NCI-H774 (cell line): ENCODE measurements at regions not wholly inside any gene's neighbourhood (a gene's known extent, or its start where the extent isn't known, plus 50 kb on each side); places are given as distances from the start of the nearest gene placed in this dataset.

Experiments
- DNase-seq: peaks from one replicate; lab custom pipeline; 2025; lab: John Stamatoyannopoulos, UW

DNA sequence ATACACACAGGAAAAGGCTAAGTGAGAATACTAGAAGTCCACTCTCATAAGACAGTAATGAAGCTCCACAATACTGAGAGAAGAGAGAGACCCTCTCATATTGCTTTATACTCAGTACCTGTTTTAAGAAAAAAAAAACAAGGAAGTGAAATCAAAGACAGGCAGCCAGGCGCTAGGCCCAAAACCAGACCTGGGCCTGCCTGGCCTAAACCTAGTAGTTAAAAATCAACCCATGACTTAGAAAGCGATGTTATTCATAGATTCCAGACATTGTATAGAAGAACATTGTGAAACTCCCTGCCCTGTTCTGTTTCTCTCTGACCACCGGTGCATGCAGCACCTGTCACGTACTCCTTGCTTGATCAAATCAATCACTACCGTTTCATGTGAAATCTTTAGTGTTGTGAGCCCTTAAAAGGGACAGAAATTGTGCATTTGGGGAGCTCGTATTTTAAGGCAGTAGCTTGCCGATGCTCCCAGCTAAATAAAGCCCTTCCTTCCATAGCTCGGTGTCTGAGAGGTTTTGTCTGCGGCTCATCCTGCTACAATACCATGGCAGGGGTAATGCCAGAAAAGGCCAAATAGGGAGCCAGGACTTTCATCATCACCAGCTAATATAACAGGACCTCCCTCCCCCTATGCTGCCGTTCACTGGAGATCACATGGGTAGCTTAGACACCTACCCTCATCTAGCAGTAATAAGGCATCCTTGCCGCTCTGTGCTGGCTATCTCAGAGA is 1294.1 kb downstream of the NSUN3 start:
- no peak for DNase-seq

DNA sequence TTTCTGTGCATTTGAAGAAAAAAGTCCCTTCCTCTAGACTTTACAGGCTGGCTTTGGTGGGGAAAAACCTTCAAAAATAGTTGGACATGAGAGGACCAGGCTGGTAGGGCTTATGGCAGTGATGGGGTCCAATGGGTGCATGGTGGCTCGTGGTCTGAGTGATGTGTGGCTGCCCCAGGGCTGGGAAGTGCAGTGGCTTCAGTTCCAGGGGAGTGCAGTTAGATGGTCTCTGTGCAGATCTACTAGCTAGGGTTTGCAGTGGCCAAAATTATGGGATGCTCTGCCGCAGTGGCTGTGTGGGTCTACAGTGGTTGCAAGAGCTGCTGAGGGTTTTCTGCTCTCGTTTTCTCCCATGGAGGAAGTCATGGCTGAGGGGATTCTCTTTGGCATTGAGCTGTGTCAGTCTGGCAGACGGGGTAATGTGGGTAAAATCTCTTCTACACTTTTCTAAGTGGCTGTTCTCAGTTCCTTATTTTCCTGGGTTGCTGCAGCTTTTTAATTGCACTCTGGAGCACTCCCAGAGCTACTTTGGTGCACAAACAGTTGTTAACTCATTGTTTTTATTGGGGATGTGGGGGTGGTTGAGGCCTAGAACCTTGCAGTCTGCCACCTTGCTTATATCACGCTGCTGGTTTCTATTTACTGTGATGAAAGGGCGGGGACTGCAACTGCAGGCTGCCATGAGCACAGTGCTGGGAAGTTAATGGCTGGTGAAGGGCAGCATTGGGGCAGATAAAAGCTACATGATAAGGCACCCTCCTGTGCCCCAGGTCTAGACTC is 1324.6 kb downstream of the NSUN3 start:
- no peak for DNase-seq

DNA sequence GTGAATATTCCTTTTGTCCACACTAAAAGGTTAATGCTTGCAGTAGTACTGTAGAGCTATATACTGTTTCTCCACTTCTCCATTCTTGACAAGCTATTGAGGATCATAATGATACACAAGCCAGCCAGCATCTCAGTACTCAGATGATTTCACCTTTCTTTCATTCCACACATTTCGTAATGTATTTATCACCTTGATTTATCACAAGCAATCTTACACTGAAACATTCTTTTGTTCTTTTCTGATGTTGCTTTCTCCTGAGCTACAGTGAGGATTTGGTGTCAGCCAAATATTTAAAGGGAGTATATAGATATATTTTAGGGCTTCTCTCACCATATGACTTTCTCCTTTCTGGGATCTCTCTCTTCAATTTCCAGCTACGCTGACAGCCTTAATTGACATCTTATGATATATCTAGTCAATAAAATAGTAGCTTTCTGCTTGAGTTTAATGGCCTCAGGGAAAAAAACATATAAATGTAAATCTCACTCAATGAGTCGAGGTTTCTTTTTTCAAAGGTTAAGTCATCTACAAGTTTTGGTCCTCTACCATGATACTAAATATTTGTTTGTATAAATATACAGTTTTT is 1327.0 kb downstream of the NSUN3 start:
- DNase-seq: no peak

DNA sequence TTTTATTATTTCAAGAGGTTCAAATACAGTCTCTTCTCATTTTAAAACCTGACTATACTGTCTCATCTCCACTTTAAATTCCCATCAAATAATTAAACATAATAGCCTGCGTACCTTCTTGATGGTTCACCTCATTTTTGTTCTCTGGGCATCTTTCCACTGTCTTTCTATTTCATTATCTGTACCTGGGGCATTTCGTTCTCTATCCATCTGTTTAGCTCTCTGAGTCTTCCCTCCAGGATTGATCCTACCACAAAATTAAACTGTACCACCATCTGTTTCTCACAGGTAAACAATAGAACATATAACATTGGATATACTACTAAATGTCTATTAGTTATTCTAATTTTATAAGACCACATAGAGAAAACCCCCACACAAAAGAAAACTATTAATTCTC is 1331.4 kb downstream of the NSUN3 start:
- DNase-seq: no peak

DNA sequence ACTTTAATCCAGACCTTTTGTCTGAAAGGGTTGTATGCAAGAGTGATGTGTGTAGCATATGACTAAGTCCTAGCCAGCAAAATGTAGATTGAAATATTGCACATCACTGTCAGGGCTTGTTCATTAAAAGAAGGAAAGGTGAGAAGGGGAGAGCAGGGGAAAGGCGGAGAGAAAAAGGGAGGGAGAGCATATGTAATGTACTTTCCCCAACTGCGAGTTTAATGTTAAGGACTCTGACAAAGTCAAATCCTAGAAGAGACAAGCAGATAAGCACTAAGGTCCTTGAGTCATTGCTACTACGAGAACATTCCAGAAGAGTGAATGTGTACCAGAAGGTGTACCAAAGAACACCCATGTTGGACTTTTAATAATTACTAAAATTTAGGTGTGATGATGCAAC is 1336.7 kb downstream of the NSUN3 start:
- no peak for DNase-seq

DNA sequence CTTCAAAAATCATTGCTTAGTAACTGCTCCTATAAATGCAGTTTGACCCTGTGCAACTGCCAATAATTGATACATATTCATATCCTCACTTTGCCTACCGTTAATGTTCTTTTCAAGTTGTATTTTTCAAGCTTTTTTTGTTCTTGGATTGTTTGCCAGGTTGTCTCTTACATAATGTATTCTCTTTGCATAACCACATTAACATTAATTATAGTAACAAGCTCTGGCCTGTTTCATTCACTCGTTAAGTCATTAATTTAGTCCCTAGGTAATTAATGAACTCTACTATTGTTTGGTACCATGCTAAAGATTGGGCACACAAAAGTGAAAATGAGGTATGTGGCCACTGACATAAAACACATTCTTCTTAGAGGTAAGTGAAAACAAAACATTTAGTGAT is 1338.8 kb downstream of the NSUN3 start:
- no peak for DNase-seq

DNA sequence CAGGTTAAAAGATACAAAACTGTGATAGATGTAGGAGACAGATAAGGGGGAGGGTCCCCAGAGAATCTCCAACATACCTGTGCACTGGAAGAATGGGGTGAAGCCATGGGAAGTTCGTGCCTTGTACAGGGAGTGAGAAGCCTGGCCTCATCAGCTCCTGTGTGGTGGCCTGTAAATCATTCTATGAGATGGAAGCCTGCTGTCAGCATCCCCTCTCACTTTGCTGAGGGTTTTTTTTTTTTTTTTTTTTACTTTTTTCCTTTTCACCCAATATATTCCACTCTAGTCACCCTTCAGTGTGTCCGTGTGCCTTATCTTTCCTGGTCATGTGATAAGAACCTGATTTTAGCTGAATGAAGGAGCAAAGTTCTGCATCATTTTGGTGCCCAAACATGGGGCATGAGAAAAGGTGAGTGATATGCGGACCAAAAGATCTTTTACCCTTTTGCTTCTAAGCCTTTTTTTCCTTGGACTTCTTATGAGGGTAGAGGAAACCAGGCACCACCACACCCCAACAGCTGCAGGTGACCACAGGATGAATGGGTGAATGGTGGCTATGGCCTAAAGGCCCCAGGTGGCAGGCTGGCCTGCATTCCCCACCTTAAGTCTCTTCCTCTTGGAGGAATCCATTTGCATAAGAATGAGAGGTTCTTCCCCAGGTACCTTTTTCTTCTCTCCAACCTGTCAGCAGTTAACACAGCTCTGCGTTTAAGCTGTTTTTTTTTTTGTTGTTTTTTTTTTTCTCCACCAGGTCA is 1345.0 kb downstream of the NSUN3 start:
- no peak for DNase-seq

DNA sequence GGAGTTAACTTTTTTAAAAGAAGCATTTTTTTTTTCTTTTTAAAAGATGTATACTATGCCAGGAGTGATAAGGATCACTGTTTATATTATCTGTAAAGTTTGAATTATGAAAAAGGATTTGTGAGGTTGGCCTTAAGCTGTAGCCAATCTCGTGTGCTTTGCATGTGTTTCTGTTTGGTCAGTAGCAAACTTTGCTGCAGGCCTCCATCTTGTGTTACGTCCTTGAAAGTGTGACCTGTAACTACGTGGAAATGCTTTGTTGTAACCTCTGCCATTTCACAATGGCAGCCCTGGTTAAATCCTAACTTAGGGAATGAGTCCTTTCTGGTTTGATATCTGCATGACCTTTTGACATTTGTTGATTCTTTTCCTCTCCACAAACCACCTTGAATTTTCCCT is 1345.6 kb downstream of the NSUN3 start:
- no peak for DNase-seq

DNA sequence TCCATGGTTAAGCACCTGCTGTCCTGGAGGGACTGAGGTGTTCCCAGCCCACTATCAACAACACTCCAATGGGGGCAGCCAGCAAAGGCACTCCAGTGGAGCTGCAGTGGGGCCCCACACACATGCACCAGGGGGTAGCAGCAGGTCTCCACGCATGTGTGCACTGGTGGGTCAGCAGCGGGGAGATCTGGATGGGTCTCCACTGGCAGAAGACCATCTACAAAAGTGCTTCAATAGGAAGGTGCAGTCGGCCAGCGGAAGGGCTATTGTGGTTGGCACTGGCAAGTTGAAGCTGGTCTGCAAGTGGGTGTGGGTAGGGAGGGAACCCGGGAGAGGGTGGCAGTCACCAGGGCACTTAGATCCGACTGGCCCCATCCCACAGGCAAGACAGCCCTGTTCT is 1355.4 kb downstream of the NSUN3 start:
- DNase-seq: no peak

DNA sequence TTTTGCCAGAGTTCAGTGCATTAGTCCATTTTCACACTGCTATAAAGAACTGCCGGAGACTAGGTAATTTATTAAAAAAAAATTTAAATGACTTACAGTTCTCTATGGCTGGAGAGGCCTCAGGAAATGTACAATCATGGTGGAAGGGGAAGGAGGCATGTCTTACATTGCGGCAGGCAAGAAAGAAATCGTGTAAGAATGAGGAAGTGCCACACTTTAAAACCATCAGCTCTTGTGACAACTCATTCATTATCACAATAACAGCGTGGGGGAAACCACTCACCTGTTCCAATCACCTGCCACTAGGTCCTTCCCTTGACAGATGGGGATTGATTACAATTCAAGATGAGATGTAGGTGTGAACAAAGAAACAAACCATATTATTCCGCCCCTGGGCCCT is 1361.4 kb downstream of the NSUN3 start:
- DNase-seq: no peak

DNA sequence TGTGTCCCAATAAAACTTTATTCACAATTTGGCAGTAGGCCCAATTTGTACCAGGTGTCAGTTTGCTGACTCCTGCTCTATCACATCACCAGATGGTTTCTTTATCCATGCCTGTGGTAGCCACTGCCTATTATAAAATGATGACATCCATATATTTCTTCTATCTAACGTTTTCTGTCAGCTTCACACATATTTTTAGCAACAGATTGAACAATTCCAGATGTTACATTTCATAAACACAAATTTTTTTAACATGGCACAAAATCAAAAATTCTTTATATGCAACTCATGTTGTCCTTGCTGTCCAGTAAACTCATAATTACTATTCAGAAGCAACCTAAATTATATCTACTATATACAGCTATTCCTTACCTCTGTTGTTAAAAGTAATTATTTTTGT is 1371.6 kb downstream of the NSUN3 start:
- DNase-seq: no peak

DNA sequence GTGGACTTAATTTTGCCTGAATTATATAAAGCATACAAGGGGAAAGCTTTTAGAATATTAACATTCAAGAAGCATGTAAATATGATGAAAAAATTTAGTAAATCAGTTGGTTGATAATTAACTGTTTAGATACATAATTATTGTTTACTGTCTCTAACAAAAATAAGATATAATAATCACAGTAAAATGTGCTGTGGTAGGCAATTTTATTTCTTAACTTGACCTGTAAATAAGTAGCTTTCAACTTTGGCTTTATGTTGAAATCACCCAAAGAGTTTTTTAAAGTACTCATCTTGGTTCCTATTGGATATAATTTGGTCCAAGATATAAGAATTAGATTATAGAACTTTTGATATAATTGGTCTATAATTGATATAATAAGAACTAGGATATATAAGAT is 1374.5 kb downstream of the NSUN3 start:
- no peak for DNase-seq

DNA sequence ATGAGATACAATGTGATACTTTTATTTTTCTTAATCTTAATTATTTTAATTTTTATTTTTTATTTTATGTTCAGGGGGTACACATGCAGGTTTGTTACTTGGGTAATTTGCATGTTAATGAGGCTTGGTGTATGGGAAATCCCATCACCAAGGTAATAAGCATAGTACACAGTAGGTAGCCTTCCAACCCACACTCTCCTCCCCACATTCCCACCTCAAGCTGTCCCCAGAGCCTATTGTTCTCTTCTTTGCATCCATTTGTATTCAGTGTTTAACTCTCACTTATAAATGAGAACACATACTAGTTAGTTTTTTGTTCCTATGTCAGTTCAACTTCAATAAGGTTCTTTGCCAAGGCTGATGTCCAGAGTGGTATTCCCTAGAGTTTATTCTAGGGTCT is 1375.4 kb downstream of the NSUN3 start:
- DNase-seq: no peak

DNA sequence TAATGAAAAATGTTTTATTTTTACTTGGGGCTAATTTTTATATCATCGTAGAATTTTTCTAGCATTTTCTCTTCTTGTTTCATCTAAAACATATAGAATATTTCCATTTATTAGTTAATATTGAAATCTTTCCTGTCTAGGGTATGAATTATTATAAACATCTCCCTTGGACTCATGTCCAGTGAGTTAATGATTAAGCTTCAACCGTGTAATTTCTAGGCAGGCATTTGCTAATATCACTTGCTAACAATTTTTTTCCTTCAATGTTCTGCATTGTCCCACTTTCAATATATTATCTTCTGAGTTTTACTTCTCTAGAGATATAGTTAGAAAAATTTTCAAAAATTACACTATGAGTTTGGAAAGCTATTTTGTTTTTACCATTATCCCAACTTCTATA is 1371.6 kb upstream of the EPHA6 start:
- DNase-seq: no peak

DNA sequence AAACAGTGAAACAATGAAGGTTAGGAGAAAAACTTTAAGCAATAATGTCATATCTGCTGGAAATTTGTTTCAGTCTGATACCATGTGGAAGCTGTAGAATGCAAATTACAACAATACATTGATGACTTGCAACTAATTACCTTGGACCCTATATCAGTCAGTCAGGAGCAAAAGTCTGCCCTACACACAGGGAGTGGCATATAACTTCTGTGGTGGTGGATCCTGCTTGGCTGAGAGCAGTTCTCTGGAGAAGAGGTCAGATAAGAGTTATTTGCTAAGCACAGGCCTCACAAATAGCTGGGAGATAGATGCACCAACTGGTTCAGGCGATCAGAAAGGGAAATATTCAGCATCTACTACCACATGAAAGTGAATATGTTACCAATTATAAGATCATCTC is 1364.6 kb upstream of the EPHA6 start:
- no peak for DNase-seq

DNA sequence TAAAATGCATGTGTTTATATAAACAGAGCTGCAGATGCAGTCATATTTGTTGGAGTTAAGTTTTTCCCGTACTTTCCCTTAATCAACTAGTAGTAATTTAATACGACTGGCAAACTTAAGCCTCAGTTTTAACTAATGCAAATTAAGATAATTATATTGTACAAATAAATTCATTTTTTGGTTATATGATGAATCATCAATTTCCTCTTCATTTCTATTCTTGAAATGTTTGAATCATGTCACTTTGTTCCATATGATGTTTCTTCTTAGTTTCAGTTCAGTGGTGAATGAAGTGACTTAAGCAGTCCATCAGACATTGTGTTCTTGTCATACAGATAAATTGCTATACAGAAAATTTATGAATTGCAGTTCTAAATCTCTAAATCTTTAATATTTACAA is 1361.2 kb upstream of the EPHA6 start:
- DNase-seq: no peak

DNA sequence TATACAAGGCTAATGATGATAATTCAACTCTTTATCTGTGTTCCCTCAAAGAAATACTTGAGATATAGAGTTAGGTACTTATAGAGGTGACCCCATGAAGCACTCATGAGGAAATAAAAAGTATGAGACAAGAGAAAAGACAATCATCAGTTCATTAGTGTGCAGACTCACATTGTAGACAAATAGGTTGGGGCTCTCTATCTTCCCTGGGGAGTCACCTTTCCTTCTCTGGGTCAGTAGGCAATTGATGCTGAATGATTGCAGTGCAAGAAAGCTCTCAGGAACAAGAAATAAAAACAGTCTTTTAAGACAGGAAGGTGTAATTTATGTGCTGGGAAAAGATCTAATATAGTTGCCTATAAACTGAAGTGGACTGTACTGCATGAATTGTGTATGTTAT is 1357.6 kb upstream of the EPHA6 start:
- no peak for DNase-seq

DNA sequence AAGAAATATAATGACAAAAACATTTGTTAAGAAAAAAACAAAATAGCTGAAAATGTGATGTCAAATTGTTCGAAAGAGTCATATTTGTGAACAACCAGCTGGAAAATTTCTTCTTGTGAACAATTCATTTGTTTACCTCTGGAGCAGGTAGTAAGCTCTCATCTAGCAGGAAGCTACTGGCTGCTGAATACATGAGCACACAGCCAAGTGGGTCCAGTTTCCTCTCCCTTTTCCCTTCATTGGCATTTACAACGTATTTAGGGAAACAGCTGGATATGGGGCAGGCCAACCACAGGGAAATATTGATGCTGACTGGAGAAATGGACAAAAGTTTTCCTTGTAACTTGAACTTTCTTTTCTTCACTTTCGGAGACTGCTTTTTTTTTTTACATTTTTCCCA is 1354.7 kb upstream of the EPHA6 start:
- DNase-seq: no peak

DNA sequence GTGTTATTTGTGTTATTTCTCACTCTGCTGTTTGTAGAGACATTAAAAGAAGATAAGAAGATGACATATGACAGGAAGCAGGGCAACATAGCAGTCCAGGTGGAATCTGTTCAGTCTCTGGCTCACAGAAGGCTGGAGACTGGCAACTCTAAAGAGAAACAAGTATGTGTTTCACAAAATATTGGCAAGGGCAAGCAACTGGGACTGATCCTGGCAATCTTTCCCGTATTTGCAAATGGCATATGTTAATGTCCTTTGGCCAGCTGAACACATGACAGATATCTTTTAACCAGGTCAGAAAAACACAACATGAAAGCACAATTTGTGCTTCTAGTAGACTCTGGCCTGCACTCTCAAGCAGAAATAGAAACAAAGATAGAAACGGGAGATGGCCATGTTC is 1354.1 kb upstream of the EPHA6 start:
- no peak for DNase-seq

DNA sequence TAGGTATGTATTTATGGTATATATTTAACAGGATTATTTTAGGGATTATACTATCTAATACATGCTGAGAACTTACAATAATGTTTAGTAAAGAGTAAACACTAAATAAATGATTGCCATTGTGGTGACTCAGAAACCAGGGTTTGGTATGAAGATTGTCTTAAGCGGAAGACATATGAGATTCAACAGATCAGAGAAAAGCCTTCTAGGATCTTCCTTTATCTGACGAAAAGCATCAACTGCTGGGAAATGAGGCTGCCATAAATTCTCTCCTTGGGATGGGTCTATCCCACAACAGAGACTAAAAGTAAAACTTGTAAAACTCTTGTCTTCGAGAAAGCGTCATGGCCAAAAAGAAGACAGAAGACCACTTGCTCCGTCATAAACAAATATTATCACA is 1352.2 kb upstream of the EPHA6 start:
- DNase-seq: no peak

DNA sequence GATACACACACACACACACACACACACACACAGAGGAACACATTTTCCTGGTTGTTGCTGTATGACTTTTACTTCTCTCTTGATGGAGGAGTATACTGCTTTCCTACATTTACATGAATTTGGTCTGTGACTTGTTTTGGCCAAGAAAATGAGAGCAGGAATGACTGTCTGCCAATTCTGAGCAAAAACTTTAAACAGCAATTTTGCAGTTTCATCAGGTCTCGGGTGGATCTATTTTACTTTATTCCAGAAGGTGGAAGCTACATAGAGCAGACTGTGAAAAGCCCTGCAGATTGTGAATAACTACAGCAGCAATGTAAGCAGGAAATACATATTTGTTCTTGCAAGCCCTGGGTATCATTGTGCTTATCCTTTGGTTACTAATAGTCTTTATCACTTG is 1350.0 kb upstream of the EPHA6 start:
- DNase-seq: no peak

DNA sequence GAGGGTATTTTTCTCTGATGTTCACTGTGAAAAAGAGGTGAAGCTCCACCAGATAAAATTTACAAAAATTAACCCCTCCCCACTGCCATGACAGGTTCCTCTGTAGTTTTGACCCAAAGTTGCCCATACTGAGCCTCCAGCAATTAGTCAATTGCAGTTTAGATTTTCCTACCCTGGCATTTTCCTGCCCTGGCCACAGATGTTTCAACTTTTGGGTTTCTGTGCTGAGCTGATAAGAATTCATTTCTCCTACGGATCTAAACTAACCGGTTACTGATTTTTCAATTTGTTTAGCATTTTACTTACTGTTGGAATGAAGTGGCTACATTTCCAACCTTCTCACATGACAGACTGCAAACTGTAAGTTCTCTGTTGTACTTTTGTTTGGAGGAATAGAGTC is 1346.1 kb upstream of the EPHA6 start:
- DNase-seq: no peak

DNA sequence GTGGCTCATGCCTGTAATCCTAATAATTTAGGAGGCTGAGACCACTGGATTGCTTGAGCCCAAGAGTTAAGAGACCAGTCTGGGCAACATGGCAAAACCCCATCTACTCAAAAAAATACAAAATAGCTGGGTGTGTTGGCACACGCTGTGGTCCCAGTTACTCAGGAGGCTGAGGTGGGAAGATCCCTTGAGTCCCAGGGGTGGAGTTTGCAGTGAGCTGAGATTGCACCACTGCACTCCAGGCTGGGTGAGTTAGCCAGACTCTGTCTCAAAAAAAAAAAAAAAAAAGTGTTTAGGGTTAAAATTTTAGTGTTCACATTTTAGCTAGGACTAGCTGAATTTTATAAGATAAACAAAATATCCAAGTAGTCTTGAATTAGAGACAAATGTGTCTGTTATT is 1340.1 kb upstream of the EPHA6 start:
- no peak for DNase-seq
